Lower lobe of right lung (tissue), 2 donors: ENCODE measurements at regions not wholly inside any gene's neighbourhood (a gene's known extent, or its start where the extent isn't known, plus 50 kb on each side); places are given as distances from the start of the nearest gene placed in this dataset.
"Not testable (repeated sequence)": the region's sequence is repeated elsewhere in the genome, so short reads cannot be mapped to it uniquely, and the experiment has no call there.

Source experiments
- ATAC-seq, 2 donors: fragments of 200-7000 bp; cut with Tn5 transposase; one replicate each; pipeline ENCODE4 v1.9.1; 2020 to 2022; ENCODE audit warnings: mild to moderate bottlenecking in 2 of 2, moderate library complexity in 2 of 2
- DNase-seq: peaks from one replicate; pipeline ENCODE4 v3.0.0-alpha.2; 2020
- H3K27ac ChIP-seq: fragments of 200-600 bp; one replicate; pipeline ENCODE4 v1.8.0; 2022
- H3K27me3 ChIP-seq: fragments of 200-600 bp; one replicate; pipeline ENCODE4 v1.8.0; 2022; ENCODE audit warnings: low read depth
- H3K36me3 ChIP-seq: fragments of 200-600 bp; one replicate; pipeline ENCODE4 v1.8.0; 2022; ENCODE audit warnings: mild to moderate bottlenecking
- H3K4me1 ChIP-seq: fragments of 200-600 bp; one replicate; pipeline ENCODE4 v1.8.0; 2022
- H3K4me3 ChIP-seq: fragments of 200-600 bp; one replicate; pipeline ENCODE4 v1.8.0; 2022; ENCODE audit warnings: mild to moderate bottlenecking
- H3K9me3 ChIP-seq: fragments of 200-600 bp; one replicate; pipeline ENCODE4 v1.8.0; 2022
- CTCF ChIP-seq: fragments of 200-600 bp; IDR thresholded peaks from one replicate; pipeline ENCODE4 v1.8.0; 2022; ENCODE audit warnings: antibody characterized with exemption, mild to moderate bottlenecking
- intact Hi-C: fragments of 100-400 bp; cut with DNase I; formaldehyde crosslinking; loops from one replicate; pipeline ENCODE4 v1.11.0; 2022
- donor health status: DM: no; HTN: yes; CAD: no; lungs with severe emphysema.

GRCh38 chr1:184879876-184880557 is 94.3 kb downstream of the NIBAN1 start:
- intact Hi-C loops = no loop called here
- Histone ChIP-seq H3K27ac (no peak overlapping the region), H3K4me3 (no peak overlapping the region), H3K4me1 (peaks cover 7% of the 10 kb centered on the region), H3K36me3 (no peaks in the 10 kb centered on the region), H3K9me3 (no peaks in the 10 kb centered on the region), H3K27me3 (no peaks in the 10 kb centered on the region)
- TF ChIP-seq CTCF = no peak
- no peak for ATAC-seq
- DNase-seq = no peak

GRCh38 chr1:184878602-184879001 is 95.7 kb downstream of the NIBAN1 start:
- no peak for TF ChIP-seq CTCF
- ATAC-seq = no peak

GRCh38 chr1:184878002-184878401 is 96.3 kb downstream of the NIBAN1 start:
- intact Hi-C loops = no loop called here
- peak; percentile 59 to 70 for ATAC-seq
- no peak overlapping the region for H3K4me3 ChIP-seq
- no peaks in the 10 kb centered on the region for H3K9me3 ChIP-seq
- H3K27me3 ChIP-seq = no peaks in the 10 kb centered on the region
- peaks cover 7% of the 10 kb centered on the region for H3K4me1 ChIP-seq
- H3K27ac ChIP-seq = no peak overlapping the region
- TF ChIP-seq CTCF = no peak
- no peaks in the 10 kb centered on the region for H3K36me3 ChIP-seq
- no peak for DNase-seq

More at GRCh38 chr1:184878602-184879001, 95.7 kb downstream of the NIBAN1 start:
- Histone ChIP-seq H3K27me3 (no peaks in the 10 kb centered on the region), H3K36me3 (no peaks in the 10 kb centered on the region), H3K9me3 (no peaks in the 10 kb centered on the region), H3K4me1 (peaks cover 7% of the 10 kb centered on the region), H3K4me3 (no peak overlapping the region), H3K27ac (no peak overlapping the region)
- DNase-seq = no peak
- intact Hi-C loops = no loop called here

- H3K27me3 ChIP-seq, H3K36me3 ChIP-seq, intact Hi-C loops, H3K4me1 ChIP-seq, ATAC-seq, H3K4me3 ChIP-seq, H3K27ac ChIP-seq, H3K9me3 ChIP-seq: not testable (repeated sequence)
- peak; percentile 48 for DNase-seq
These were observed 98.3 kb downstream of the NIBAN1 start for GRCh38 chr1:184876015-184876414.

- no peak overlapping the region for H3K27ac ChIP-seq
- ATAC-seq = no peak
- H3K27me3 ChIP-seq = no peaks in the 10 kb centered on the region
- peaks cover 7% of the 10 kb centered on the region for H3K4me1 ChIP-seq
- H3K9me3 ChIP-seq = no peaks in the 10 kb centered on the region
- H3K36me3 ChIP-seq = no peaks in the 10 kb centered on the region
- H3K4me3 ChIP-seq = no peak overlapping the region
- DNase-seq = no peak
- intact Hi-C loops = no loop called here
- no peak for TF ChIP-seq CTCF
These were observed 99.1 kb downstream of the NIBAN1 start for GRCh38 chr1:184875218-184875617.

- Histone ChIP-seq H3K27ac (no peak overlapping the region), H3K9me3 (no peaks in the 10 kb centered on the region), H3K4me3 (no peak overlapping the region), H3K36me3 (no peaks in the 10 kb centered on the region), H3K4me1 (peaks cover 12% of the 10 kb centered on the region), H3K27me3 (no peaks in the 10 kb centered on the region)
- DNase-seq (no peak), ATAC-seq (no peak)
- intact Hi-C loops = no loop called here
- TF ChIP-seq CTCF = no peak
These were observed 104.0 kb downstream of the NIBAN1 start for GRCh38 chr1:184870319-184870718.
